Ishikawa (cell line): ENCODE measurements at regions not wholly inside any gene's neighbourhood (a gene's known extent, or its start where the extent isn't known, plus 50 kb on each side); places are given as distances from the start of the nearest gene placed in this dataset.

Experiments
- EGR1 ChIP-seq: IDR thresholded peaks from 2 replicates; pipeline ENCODE4 v1.6.1; 2012
- EP300 ChIP-seq: IDR thresholded peaks from 2 replicates; pipeline ENCODE4 v1.6.1; 2012; ENCODE audit warnings: borderline replicate concordance
- FOXM1 ChIP-seq: IDR thresholded peaks from 2 replicates; pipeline ENCODE4 v1.6.1; 2012; ENCODE audit warnings: low read depth, borderline replicate concordance
- NFIC ChIP-seq: IDR thresholded peaks from 2 replicates; pipeline ENCODE4 v1.6.1; 2012
- RAD21 ChIP-seq: IDR thresholded peaks from 2 replicates; pipeline ENCODE4 v1.6.1; 2012; ENCODE audit warnings: low read depth
- TAF1 ChIP-seq: IDR thresholded peaks from 2 replicates; pipeline ENCODE4 v1.6.1; 2012; ENCODE audit warnings: low read depth, mild to moderate bottlenecking
- YY1 ChIP-seq: IDR thresholded peaks from 2 replicates; pipeline ENCODE4 v1.6.1; 2012; ENCODE audit warnings: low read depth
- TF ChIP-seq, protein P1 (sequence below): IDR thresholded peaks from 2 replicates; pipeline ENCODE4 v1.6.1; 2012; ENCODE audit warnings: low read depth, mild to moderate bottlenecking
- TF ChIP-seq, protein P2 (sequence below): IDR thresholded peaks from 2 replicates; pipeline ENCODE4 v1.6.1; 2012

DNA sequence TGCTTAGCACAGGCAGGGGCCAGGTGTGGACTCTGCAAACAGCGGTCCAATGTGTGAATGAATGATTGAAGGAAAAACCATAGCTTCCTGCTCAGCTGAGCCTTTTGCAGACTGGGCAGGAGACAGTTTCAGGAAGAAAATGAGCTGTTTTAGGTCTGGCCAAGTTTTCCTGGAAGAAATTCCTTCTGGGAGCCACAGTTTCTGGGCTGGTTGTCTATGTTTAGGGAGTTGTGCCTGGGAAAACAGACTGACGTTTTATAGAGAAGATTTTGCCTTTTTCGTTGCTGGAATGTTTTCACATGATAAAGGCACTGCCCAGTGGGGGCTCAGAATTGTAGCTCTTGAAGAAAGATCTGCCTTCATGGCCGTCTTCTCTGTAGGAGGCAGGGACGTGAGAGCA is 255.1 kb downstream of the CCSER2 start:
- TF ChIP-seq, protein P1, sequence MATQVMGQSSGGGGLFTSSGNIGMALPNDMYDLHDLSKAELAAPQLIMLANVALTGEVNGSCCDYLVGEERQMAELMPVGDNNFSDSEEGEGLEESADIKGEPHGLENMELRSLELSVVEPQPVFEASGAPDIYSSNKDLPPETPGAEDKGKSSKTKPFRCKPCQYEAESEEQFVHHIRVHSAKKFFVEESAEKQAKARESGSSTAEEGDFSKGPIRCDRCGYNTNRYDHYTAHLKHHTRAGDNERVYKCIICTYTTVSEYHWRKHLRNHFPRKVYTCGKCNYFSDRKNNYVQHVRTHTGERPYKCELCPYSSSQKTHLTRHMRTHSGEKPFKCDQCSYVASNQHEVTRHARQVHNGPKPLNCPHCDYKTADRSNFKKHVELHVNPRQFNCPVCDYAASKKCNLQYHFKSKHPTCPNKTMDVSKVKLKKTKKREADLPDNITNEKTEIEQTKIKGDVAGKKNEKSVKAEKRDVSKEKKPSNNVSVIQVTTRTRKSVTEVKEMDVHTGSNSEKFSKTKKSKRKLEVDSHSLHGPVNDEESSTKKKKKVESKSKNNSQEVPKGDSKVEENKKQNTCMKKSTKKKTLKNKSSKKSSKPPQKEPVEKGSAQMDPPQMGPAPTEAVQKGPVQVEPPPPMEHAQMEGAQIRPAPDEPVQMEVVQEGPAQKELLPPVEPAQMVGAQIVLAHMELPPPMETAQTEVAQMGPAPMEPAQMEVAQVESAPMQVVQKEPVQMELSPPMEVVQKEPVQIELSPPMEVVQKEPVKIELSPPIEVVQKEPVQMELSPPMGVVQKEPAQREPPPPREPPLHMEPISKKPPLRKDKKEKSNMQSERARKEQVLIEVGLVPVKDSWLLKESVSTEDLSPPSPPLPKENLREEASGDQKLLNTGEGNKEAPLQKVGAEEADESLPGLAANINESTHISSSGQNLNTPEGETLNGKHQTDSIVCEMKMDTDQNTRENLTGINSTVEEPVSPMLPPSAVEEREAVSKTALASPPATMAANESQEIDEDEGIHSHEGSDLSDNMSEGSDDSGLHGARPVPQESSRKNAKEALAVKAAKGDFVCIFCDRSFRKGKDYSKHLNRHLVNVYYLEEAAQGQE: no peak
- TF ChIP-seq, protein P2, sequence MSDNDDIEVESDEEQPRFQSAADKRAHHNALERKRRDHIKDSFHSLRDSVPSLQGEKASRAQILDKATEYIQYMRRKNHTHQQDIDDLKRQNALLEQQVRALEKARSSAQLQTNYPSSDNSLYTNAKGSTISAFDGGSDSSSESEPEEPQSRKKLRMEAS: no peak
- no peak for TF ChIP-seq RAD21
- TF ChIP-seq EP300: no peak
- no peak for TF ChIP-seq NFIC
- TF ChIP-seq EGR1: no peak
- no peak for TF ChIP-seq YY1
- TF ChIP-seq FOXM1: no peak
- no peak for TF ChIP-seq TAF1
